ENCODE measurements at regions not wholly inside any gene's neighbourhood (a gene's known extent, or its start where the extent isn't known, plus 50 kb on each side); places are given as distances from the start of the nearest gene placed in this dataset.

DNA sequence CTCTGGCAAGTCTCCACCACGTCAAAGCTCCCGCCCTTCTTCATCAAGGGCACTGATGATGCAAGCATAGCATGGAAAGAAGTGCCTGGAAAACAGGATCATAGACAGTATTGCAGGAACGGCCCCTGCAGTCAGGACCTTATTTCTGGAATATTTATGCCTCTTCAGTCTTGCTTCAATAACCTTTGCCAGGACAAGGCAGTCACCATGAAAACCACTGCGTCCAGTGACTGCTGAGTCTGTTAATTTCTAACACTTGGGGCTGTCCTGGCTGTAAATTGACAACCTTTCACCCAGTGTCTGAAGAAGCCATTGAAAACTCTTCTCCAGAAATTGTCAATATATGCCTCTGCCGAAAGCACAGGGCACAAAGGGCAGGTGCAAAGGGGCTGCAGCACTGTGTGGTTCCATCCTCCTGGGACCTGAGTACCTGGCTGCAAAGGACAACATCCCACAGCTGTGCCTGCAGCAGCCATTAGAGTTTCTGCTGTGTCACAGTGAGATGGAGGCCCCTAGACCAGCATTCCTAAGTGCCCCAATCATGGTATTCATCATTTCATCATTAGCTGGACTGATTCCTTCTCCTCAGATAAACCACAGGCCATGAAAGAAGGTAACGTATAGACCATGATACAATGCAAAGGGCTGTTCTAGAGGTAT is 819.6 kb downstream of the RNF144A start:
- no peak overlapping the region for H3K4me3 ChIP-seq (ENCODE audit: low read length)
- H3K9me2 ChIP-seq (replicated peaks; ENCODE audit: control insufficient read depth, low read length), result no peaks in the 10 kb centered on the region
- TF ChIP-seq EZH2phosphoT487 (IDR thresholded peaks at IDR 0.05; ENCODE audit: borderline replicate concordance, low read length), result no peak
- TF ChIP-seq, protein P1, sequence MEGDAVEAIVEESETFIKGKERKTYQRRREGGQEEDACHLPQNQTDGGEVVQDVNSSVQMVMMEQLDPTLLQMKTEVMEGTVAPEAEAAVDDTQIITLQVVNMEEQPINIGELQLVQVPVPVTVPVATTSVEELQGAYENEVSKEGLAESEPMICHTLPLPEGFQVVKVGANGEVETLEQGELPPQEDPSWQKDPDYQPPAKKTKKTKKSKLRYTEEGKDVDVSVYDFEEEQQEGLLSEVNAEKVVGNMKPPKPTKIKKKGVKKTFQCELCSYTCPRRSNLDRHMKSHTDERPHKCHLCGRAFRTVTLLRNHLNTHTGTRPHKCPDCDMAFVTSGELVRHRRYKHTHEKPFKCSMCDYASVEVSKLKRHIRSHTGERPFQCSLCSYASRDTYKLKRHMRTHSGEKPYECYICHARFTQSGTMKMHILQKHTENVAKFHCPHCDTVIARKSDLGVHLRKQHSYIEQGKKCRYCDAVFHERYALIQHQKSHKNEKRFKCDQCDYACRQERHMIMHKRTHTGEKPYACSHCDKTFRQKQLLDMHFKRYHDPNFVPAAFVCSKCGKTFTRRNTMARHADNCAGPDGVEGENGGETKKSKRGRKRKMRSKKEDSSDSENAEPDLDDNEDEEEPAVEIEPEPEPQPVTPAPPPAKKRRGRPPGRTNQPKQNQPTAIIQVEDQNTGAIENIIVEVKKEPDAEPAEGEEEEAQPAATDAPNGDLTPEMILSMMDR (IDR thresholded peaks at IDR 0.05; ENCODE audit: low read depth, low read length, poor library complexity, severe bottlenecking), result no peak
- H3K79me2 ChIP-seq (ENCODE audit: control insufficient read depth, low read length), result no peaks in the 10 kb centered on the region
- no peaks in the 10 kb centered on the region for H3K36me3 ChIP-seq (ENCODE audit: control insufficient read depth, low read length)
- H3K27ac ChIP-seq (ENCODE audit: low read depth, low read length), result no peak overlapping the region
- no peak overlapping the region for H3K4me2 ChIP-seq (ENCODE audit: low read length)
- no peaks in the 10 kb centered on the region for H4K20me1 ChIP-seq (ENCODE audit: control insufficient read depth, insufficient read depth, low read depth, low read length)
- H3K9me3 ChIP-seq (ENCODE audit: control insufficient read depth, insufficient read depth, low read length), result 0 out of 2 replicates have a peak, but pooled peaks cover 3% of the 10 kb centered on the region
- no peaks in the 10 kb centered on the region for H3K4me1 ChIP-seq (ENCODE audit: control insufficient read depth, low read length)
- no peaks in the 10 kb centered on the region for H3F3A ChIP-seq (ENCODE audit: control insufficient read depth, insufficient read depth)
- no peaks in the 10 kb centered on the region for H3K27me3 ChIP-seq (ENCODE audit: control insufficient read depth, low read length)

DNA sequence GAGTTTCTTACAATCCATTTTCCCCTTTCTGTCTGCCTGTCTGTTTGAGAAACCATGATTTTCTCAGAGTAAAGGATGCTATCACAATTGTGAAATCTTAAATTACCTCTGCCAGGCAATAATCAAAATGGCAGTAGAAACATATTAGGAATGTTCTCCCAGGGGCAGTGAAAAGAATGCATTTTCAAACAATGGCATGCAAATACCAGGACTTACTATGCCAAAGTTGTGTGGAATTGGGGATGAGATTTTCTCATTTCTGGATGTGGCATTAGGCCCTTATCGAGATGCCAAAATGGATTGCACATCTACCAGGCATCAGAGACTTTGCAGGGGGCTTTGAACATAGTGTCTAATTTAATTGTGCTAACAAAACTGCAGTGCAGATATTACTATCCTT is 821.4 kb downstream of the RNF144A start:
- Histone ChIP-seq H3F3A (ENCODE audit: control insufficient read depth, insufficient read depth) (no peaks in the 10 kb centered on the region), H3K4me3 (ENCODE audit: low read length) (no peak overlapping the region), H3K79me2 (ENCODE audit: control insufficient read depth, low read length) (no peaks in the 10 kb centered on the region), H3K27me3 (ENCODE audit: control insufficient read depth, low read length) (no peaks in the 10 kb centered on the region), H4K20me1 (ENCODE audit: control insufficient read depth, insufficient read depth, low read depth, low read length) (no peaks in the 10 kb centered on the region), H3K4me2 (ENCODE audit: low read length) (no peak overlapping the region), H3K9me2 (replicated peaks; ENCODE audit: control insufficient read depth, low read length) (no peaks in the 10 kb centered on the region), H3K4me1 (ENCODE audit: control insufficient read depth, low read length) (no peaks in the 10 kb centered on the region), H3K36me3 (ENCODE audit: control insufficient read depth, low read length) (no peaks in the 10 kb centered on the region), H3K9me3 (ENCODE audit: control insufficient read depth, insufficient read depth, low read length) (peaks cover 6% of the 10 kb centered on the region; the same call in 1 of the 2 replicates), H3K27ac (ENCODE audit: low read depth, low read length) (no peak overlapping the region)
- no peak for TF ChIP-seq EZH2phosphoT487 (IDR thresholded peaks at IDR 0.05; ENCODE audit: borderline replicate concordance, low read length)
- TF ChIP-seq, protein P1 (IDR thresholded peaks at IDR 0.05; ENCODE audit: low read depth, low read length, poor library complexity, severe bottlenecking), result no peak

DNA sequence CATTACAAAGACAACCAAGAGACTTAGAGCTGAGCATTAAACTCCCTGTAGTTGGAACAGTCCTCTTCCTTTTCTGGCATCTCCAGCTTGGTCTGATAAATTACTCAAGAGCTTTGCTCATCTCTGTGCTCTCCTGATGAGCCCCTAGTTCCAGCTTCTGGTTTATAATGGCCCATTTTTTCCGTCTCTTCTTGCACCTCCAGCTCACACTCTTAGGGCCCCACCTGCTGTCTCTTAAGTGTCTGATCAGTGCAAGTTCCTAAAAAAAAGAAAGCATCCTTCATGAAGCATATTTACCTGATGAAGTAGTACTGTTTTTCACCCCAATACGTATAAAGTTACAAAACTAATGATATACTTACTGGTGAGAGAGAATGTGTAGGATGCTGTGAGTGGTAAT is 822.9 kb downstream of the RNF144A start:
- H3K9me2 ChIP-seq (replicated peaks; ENCODE audit: control insufficient read depth, low read length), result no peaks in the 10 kb centered on the region
- H3K27me3 ChIP-seq (ENCODE audit: control insufficient read depth, low read length), result no peaks in the 10 kb centered on the region
- no peak overlapping the region for H3K27ac ChIP-seq (ENCODE audit: low read depth, low read length)
- no peaks in the 10 kb centered on the region for H3K36me3 ChIP-seq (ENCODE audit: control insufficient read depth, low read length)
- no peak overlapping the region for H3K4me2 ChIP-seq (ENCODE audit: low read length)
- peaks cover 6% of the 10 kb centered on the region; the same call in 1 of the 2 replicates for H3K9me3 ChIP-seq (ENCODE audit: control insufficient read depth, insufficient read depth, low read length)
- no peaks in the 10 kb centered on the region for H4K20me1 ChIP-seq (ENCODE audit: control insufficient read depth, insufficient read depth, low read depth, low read length)
- no peaks in the 10 kb centered on the region for H3K79me2 ChIP-seq (ENCODE audit: control insufficient read depth, low read length)
- no peaks in the 10 kb centered on the region for H3F3A ChIP-seq (ENCODE audit: control insufficient read depth, insufficient read depth)
- H3K4me1 ChIP-seq (ENCODE audit: control insufficient read depth, low read length), result no peaks in the 10 kb centered on the region
- no peak overlapping the region for H3K4me3 ChIP-seq (ENCODE audit: low read length)
- TF ChIP-seq EZH2phosphoT487 (IDR thresholded peaks at IDR 0.05; ENCODE audit: borderline replicate concordance, low read length), result no peak
- TF ChIP-seq, protein P1 (IDR thresholded peaks at IDR 0.05; ENCODE audit: low read depth, low read length, poor library complexity, severe bottlenecking), result no peak

Measured in DOHH2 (cell line).